HCT116 (cell line): ENCODE measurements at regions not wholly inside any gene's neighbourhood (a gene's known extent, or its start where the extent isn't known, plus 50 kb on each side); places are given as distances from the start of the nearest gene placed in this dataset.

Experiments used
- ATAC-seq: fragments of 200-7000 bp; cut with Tn5 transposase; 2 replicates; pipeline ENCODE4 v1.9.1; 2020; ENCODE audit warnings: mild to moderate bottlenecking, moderate library complexity
- BruUV-seq: library from RNA; stranded (reverse); fragments of 400-500 nt; replicated peaks from 2 replicates; lab custom pipeline; 2021; lab: Mats Ljungman, UMichigan
- CTCF ChIA-PET: fragments of 300-600 bp; sonication (Branson Sonifier 250); formaldehyde crosslinking; loops from one replicate; lab custom pipeline; 2021; ENCODE audit warnings: antibody characterized with exemption; lab: Charles Lee
- POLR2A ChIA-PET: fragments of 300-600, 350-600 bp; sonication (Branson Sonifier 250); formaldehyde crosslinking; loops from one replicate; lab custom pipeline; 2021; ENCODE audit warnings: antibody characterized with exemption; lab: Charles Lee
- RAD21 ChIA-PET, 2 experiments: fragments of 300-600 bp; sonication (Branson Sonifier 250); formaldehyde crosslinking; loops; one replicate each; lab custom pipeline; 2023; ENCODE audit warnings: low total read pairs in 2 of 2; ENCODE audit not compliant: uncharacterized antibody in 2 of 2, unreplicated experiment in 2 of 2, low non-redundant PET in 1 of 2; lab: Charles Lee
- DNase-seq: peaks from one replicate; pipeline ENCODE4 v3.0.0-alpha.2; 2010; ENCODE audit warnings: low read depth, low spot score
- H2AFZ ChIP-seq: fragments of 200-600 bp; shearing (Covaris generic), sonication (generic); 2 replicates; pipeline ENCODE4 v1.6.1; 2017; ENCODE audit warnings: low read depth, mixed run types, mixed read lengths, antibody characterized with exemption, low read length; ENCODE audit not compliant: poor library complexity, severe bottlenecking
- H3K27ac ChIP-seq: 2 replicates; pipeline ENCODE4 v1.5.1; 2012; ENCODE audit warnings: low read depth, low read length
- H3K27me3 ChIP-seq: fragments of 200-600 bp; sonication (generic); 2 replicates; pipeline ENCODE4 v1.6.1; 2016; ENCODE audit warnings: mixed run types, low read length, mixed read lengths; ENCODE audit not compliant: insufficient read depth
- H3K36me3 ChIP-seq, 2 experiments: fragments of 200-500 bp in 1 of 2; fragments of 200-600 bp in 1 of 2; sonication (Bioruptor generic) in 1 of 2; sonication (generic) in 1 of 2; 2 replicates each; pipeline versions ENCODE4 v1.5.1 to v1.6.1; 2014 to 2016; ENCODE audit warnings: low read length in 2 of 2, inconsistent platforms in 1 of 2, mixed read lengths in 1 of 2, mixed run types in 1 of 2; ENCODE audit not compliant: insufficient read depth in 2 of 2, control insufficient read depth in 1 of 2
- H3K4me1 ChIP-seq, 2 experiments: fragments of 200-600 bp in 1 of 2; sonication (generic) in 1 of 2; 2 replicates each; pipeline versions ENCODE4 v1.5.1 to v1.6.1; 2012 to 2017; ENCODE audit warnings: low read length in 2 of 2, inconsistent platforms in 1 of 2, mild to moderate bottlenecking in 1 of 2, mixed read lengths in 1 of 2, mixed run types in 1 of 2, moderate library complexity in 1 of 2; ENCODE audit not compliant: insufficient read depth in 2 of 2, control insufficient read depth in 1 of 2
- H3K4me2 ChIP-seq: fragments of 200-600 bp; sonication (generic); 2 replicates; pipeline ENCODE4 v1.6.1; 2017; ENCODE audit warnings: mixed run types, low read length, mixed read lengths
- H3K4me3 ChIP-seq, 2 experiments: fragments of 200-600 bp in 1 of 2; sonication (generic) in 1 of 2; replicated peaks in 1 of 2; 2 replicates each; pipeline ENCODE4 v1.5.1; 2011 to 2016; ENCODE audit warnings: low read length in 2 of 2, control low read depth in 1 of 2, low read depth in 1 of 2, mild to moderate bottlenecking in 1 of 2, mixed read lengths in 1 of 2, mixed run types in 1 of 2
- H3K79me2 ChIP-seq: fragments of 200-600 bp; sonication (generic); 2 replicates; pipeline ENCODE4 v1.6.1; 2017; ENCODE audit warnings: mild to moderate bottlenecking, mixed run types, low read length, moderate library complexity, mixed read lengths; ENCODE audit not compliant: insufficient read depth
- H3K9ac ChIP-seq: fragments of 200-600 bp; sonication (generic); 2 replicates; pipeline ENCODE4 v1.6.1; 2016; ENCODE audit warnings: low read length, mixed read lengths
- H3K9me2 ChIP-seq: fragments of 200-600 bp; sonication (generic), shearing (Covaris generic); 2 replicates; pipeline ENCODE4 v1.6.1; 2017; ENCODE audit warnings: mixed run types, mild to moderate bottlenecking, moderate library complexity; ENCODE audit not compliant: insufficient read depth
- H3K9me3 ChIP-seq, 2 experiments: fragments of 200-500 bp in 1 of 2; fragments of 200-600 bp in 1 of 2; sonication (Bioruptor generic) in 1 of 2; sonication (generic) in 1 of 2; 2 replicates each; pipeline ENCODE4 v1.6.1; 2014 to 2017; ENCODE audit warnings: low read length in 2 of 2, mixed read lengths in 2 of 2, inconsistent platforms in 1 of 2, low read depth in 1 of 2, mild to moderate bottlenecking in 1 of 2, mixed run types in 1 of 2, moderate library complexity in 1 of 2; ENCODE audit not compliant: control insufficient read depth in 1 of 2, insufficient read depth in 1 of 2
- H4K20me1 ChIP-seq: fragments of 200-600 bp; sonication (generic), shearing (Covaris generic); 2 replicates; pipeline ENCODE4 v1.6.1; 2017; ENCODE audit warnings: mixed run types, mild to moderate bottlenecking, moderate library complexity; ENCODE audit not compliant: insufficient read depth
- CBX3 ChIP-seq: IDR thresholded peaks from 2 replicates; pipeline ENCODE4 v1.6.1; 2012; ENCODE audit warnings: low read depth
- CEBPB ChIP-seq: IDR thresholded peaks from 2 replicates; pipeline ENCODE4 v1.6.1; 2012; ENCODE audit warnings: low read depth
- EGR1 ChIP-seq: IDR thresholded peaks from 2 replicates; pipeline ENCODE4 v1.6.1; 2012; ENCODE audit warnings: low read depth
- ELF1 ChIP-seq: IDR thresholded peaks from 2 replicates; pipeline ENCODE4 v1.6.1; 2012; ENCODE audit warnings: low read depth, borderline replicate concordance
- EZH2 ChIP-seq: fragments of 200-600 bp; sonication (generic); IDR thresholded peaks from 2 replicates; pipeline ENCODE4 v1.6.1; 2017; ENCODE audit warnings: antibody characterized with exemption, mixed run types
- EZH2phosphoT487 ChIP-seq: fragments of 200-600 bp; IDR thresholded peaks from 2 replicates; pipeline ENCODE4 v1.6.1; 2018; ENCODE audit warnings: antibody characterized with exemption, borderline replicate concordance
- FOSL1 ChIP-seq: IDR thresholded peaks from 2 replicates; pipeline ENCODE4 v1.6.1; 2012; ENCODE audit warnings: low read depth
- JUND ChIP-seq: IDR thresholded peaks from 2 replicates; pipeline ENCODE4 v1.6.1; 2012
- MAX ChIP-seq: IDR thresholded peaks from 2 replicates; pipeline ENCODE4 v1.6.1; 2012
- POLR2A ChIP-seq: IDR thresholded peaks from 2 replicates; pipeline ENCODE4 v1.7.0; 2011; ENCODE audit warnings: borderline replicate concordance; ENCODE audit not compliant: insufficient read depth, insufficient read length; ENCODE audit errors: extremely low read depth
- POLR2AphosphoS5 ChIP-seq: IDR thresholded peaks from 2 replicates; pipeline ENCODE4 v1.6.1; 2011; ENCODE audit warnings: mild to moderate bottlenecking, low read depth, low read length, moderate library complexity
- RAD21 ChIP-seq: IDR thresholded peaks from 2 replicates; pipeline ENCODE4 v1.6.1; 2012; ENCODE audit warnings: low read depth, mild to moderate bottlenecking
- REST ChIP-seq: IDR thresholded peaks from 2 replicates; pipeline ENCODE4 v1.6.1; 2012; ENCODE audit warnings: low read depth
- SIN3A ChIP-seq: IDR thresholded peaks from 2 replicates; pipeline ENCODE4 v1.6.1; 2012; ENCODE audit warnings: low read depth
- SP1 ChIP-seq: IDR thresholded peaks from 2 replicates; pipeline ENCODE4 v1.6.1; 2012; ENCODE audit warnings: low read depth
- TCF7L2 ChIP-seq: IDR thresholded peaks from 2 replicates; pipeline ENCODE4 v1.7.0; 2011; ENCODE audit warnings: borderline replicate concordance, inconsistent platforms; ENCODE audit not compliant: insufficient read depth, insufficient read length; ENCODE audit errors: extremely low read depth
- YY1 ChIP-seq: IDR thresholded peaks from 2 replicates; pipeline ENCODE4 v1.6.1; 2011; ENCODE audit warnings: low read length, low read depth, moderate library complexity, mild to moderate bottlenecking; ENCODE audit not compliant: insufficient replicate concordance; ENCODE audit errors: extremely low read depth
- ZBTB33 ChIP-seq: IDR thresholded peaks from 2 replicates; pipeline ENCODE4 v1.6.1; 2011; ENCODE audit warnings: mild to moderate bottlenecking, low read length, moderate library complexity; ENCODE audit not compliant: insufficient replicate concordance; ENCODE audit errors: extremely low read depth
- ZFX ChIP-seq: fragments of 450-650 bp; IDR thresholded peaks from 2 replicates; pipeline ENCODE4 v1.6.1; 2017
- ZNF274 ChIP-seq: fragments of 200-500 bp; sonication (Bioruptor generic); IDR thresholded peaks from 2 replicates; pipeline ENCODE4 v1.6.1; 2014; ENCODE audit warnings: mild to moderate bottlenecking, low read depth, low read length, inconsistent platforms
- intact Hi-C: fragments of 100-400 bp; cut with micrococcal nuclease; formaldehyde crosslinking; loops from 2 replicates; pipeline ENCODE4 v1.10.0; 2022

- ChIA-PET POLR2A (no interaction called here), CTCF (interaction anchor here (1.6 kb wide), 1 partner anchor 962 kb away, joined by 3 read pairs; no protein-coding TSS in a partner anchor), RAD21 (no interaction called here)
- Histone ChIP-seq H3K27me3 (no peaks in the 10 kb centered on the region), H3K9ac (peak overlapping the region; percentile 40), H3K4me1 (peaks cover 14 to 21% of the 10 kb centered on the region in 2 experiments), H3K4me3 (no peak overlapping the region), H3K27ac (peak overlapping the region; percentile 47; the same call in 1 of the 2 replicates), H2AFZ (peak overlapping the region; percentile 88), H3K4me2 (peak overlapping the region; percentile 75), H3K9me3 (no peaks in the 10 kb centered on the region), H3K9me2 (no peaks in the 10 kb centered on the region), H4K20me1 (no peaks in the 10 kb centered on the region), H3K79me2 (no peaks in the 10 kb centered on the region), H3K36me3 (no peaks in the 10 kb centered on the region)
- no peak for DNase-seq
- no TSS peak for BruUV-seq
- no peak for ATAC-seq
- intact Hi-C loops, result no loop called here
- TF ChIP-seq CBX3 (no peak), CEBPB (no peak), FOSL1 (no peak), ELF1 (no peak), POLR2AphosphoS5 (no peak), YY1 (no peak), EGR1 (no peak), MAX (no peak), SIN3A (no peak), ZBTB33 (no peak), JUND (no peak), TCF7L2 (no peak), SP1 (no peak), EZH2phosphoT487 (no peak), ZFX (no peak), REST (no peak), POLR2A (no peak), EZH2 (no peak), RAD21 (no peak), ZNF274 (no peak)
- TF ChIP-seq, all 23 proteins: peak for 0
Observed at GRCh38 chr5:58260243-58260642, 199.6 kb downstream of the PLK2 start.
